ENCODE measurements at regions not wholly inside any gene's neighbourhood (a gene's known extent, or its start where the extent isn't known, plus 50 kb on each side); places are given as distances from the start of the nearest gene placed in this dataset.
"Not testable (repeated sequence)": the region's sequence is repeated elsewhere in the genome, so short reads cannot be mapped to it uniquely, and the experiment has no call there.

- no peak overlapping the region for H3K27ac ChIP-seq (replicated peaks)
- peaks cover 38% of the 10 kb centered on the region for H3K9me3 ChIP-seq (replicated peaks)
- H3K4me1 ChIP-seq, result no peaks in the 10 kb centered on the region
- TF ChIP-seq CTCF (IDR thresholded peaks at IDR 0.05; ENCODE audit: borderline replicate concordance), result no peak
- intact Hi-C loops (cut with micrococcal nuclease), result no loop called here
- no peaks in the 10 kb centered on the region for H3K36me3 ChIP-seq
- H3K4me3 ChIP-seq, result no peak overlapping the region
- DNase-seq, result no peak
- peaks cover 22% of the 10 kb centered on the region for H3K27me3 ChIP-seq (ENCODE audit: low read depth)
Measured at GRCh38 chr7:68613897-68614296, 984.4 kb upstream of the AUTS2 start.

DNA sequence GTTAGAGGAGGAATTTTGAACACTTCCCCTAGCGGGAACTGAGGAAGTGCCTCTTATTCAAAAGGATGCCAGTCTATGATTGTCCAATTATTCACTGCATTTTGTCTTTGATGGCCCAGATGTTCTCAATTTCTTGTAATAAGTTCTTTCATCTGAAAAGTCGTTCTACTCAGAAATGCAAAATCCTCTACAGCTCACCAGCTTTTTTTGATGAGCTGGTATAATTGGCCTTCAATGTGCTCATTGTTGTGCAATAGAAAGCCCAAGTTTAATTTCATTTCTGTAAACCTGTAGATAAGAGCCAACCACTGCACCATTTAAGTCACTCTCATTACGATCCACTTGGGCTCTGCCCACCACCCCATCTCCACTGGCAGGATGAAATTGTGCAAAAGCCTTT, 978.7 kb upstream of the AUTS2 start:
- H3K4me3 ChIP-seq, result no peak overlapping the region
- intact Hi-C loops (cut with micrococcal nuclease), result no loop called here
- H3K27ac ChIP-seq (replicated peaks), result no peak overlapping the region
- no peaks in the 10 kb centered on the region for H3K4me1 ChIP-seq
- H3K27me3 ChIP-seq (ENCODE audit: low read depth), result peaks cover 34% of the 10 kb centered on the region
- H3K36me3 ChIP-seq, result no peaks in the 10 kb centered on the region
- DNase-seq, result no peak
- H3K9me3 ChIP-seq (replicated peaks), result peaks cover 35% of the 10 kb centered on the region
- TF ChIP-seq CTCF (IDR thresholded peaks at IDR 0.05; ENCODE audit: borderline replicate concordance), result no peak

DNA sequence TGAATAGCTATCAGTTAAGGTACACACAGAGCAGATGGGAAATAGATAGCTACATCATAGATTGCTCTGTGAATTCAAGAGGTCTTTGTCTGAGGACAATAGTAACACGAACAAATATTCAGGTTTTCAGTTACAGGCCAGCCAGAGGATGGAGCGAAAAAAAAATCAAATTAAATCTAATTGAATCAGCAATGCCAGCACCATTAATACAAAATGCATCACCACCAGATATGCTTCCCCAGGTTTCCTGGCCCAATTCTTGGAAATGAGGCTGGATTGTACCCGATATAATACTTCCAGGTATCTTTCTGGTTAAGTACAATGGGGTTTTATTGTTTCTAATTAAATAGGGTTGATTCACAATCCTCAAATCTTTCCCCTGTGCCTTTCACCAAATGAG, 975.8 kb upstream of the AUTS2 start:
- TF ChIP-seq CTCF (IDR thresholded peaks at IDR 0.05; ENCODE audit: borderline replicate concordance), result no peak
- Histone ChIP-seq H3K36me3 (no peaks in the 10 kb centered on the region), H3K27me3 (ENCODE audit: low read depth) (peaks cover 48% of the 10 kb centered on the region), H3K4me3 (no peak overlapping the region), H3K4me1 (no peaks in the 10 kb centered on the region), H3K27ac (replicated peaks) (no peak overlapping the region), H3K9me3 (replicated peaks) (peaks cover 5% of the 10 kb centered on the region)
- no peak for DNase-seq
- intact Hi-C loops (cut with micrococcal nuclease), result no loop called here

- H3K27me3 ChIP-seq (ENCODE audit: low read depth), result peaks cover 48% of the 10 kb centered on the region
- intact Hi-C loops (cut with micrococcal nuclease), result no loop called here
- H3K4me1 ChIP-seq, result no peaks in the 10 kb centered on the region
- TF ChIP-seq CTCF (IDR thresholded peaks at IDR 0.05; ENCODE audit: borderline replicate concordance), result no peak
- H3K36me3 ChIP-seq, result no peaks in the 10 kb centered on the region
- no peak for DNase-seq
- H3K4me3 ChIP-seq, result no peak overlapping the region
- H3K9me3 ChIP-seq (replicated peaks), result peaks cover under 1% of the 10 kb centered on the region
- no peak overlapping the region for H3K27ac ChIP-seq (replicated peaks)
Measured at GRCh38 chr7:68623030-68623429, 975.2 kb upstream of the AUTS2 start.

GRCh38 chr7:68627247-68627864, 970.9 kb upstream of the AUTS2 start:
- intact Hi-C loops (cut with micrococcal nuclease), result no loop called here
- no peaks in the 10 kb centered on the region for H3K9me3 ChIP-seq (replicated peaks)

GRCh38 chr7:68630914-68631313, 967.4 kb upstream of the AUTS2 start:
- H3K9me3 ChIP-seq (replicated peaks); DNase-seq; H3K27ac ChIP-seq (replicated peaks); H3K4me1 ChIP-seq; intact Hi-C loops (cut with micrococcal nuclease); H3K36me3 ChIP-seq; H3K4me3 ChIP-seq: not testable (repeated sequence)
- peaks cover 25% of the 10 kb centered on the region for H3K27me3 ChIP-seq (ENCODE audit: low read depth)

More at GRCh38 chr7:68627247-68627864, 970.9 kb upstream of the AUTS2 start:
- Histone ChIP-seq H3K4me1 (no peaks in the 10 kb centered on the region), H3K36me3 (no peaks in the 10 kb centered on the region), H3K4me3 (no peak overlapping the region), H3K27me3 (ENCODE audit: low read depth) (peaks cover 41% of the 10 kb centered on the region), H3K27ac (replicated peaks) (no peak overlapping the region)
- DNase-seq, result no peak
- TF ChIP-seq CTCF (IDR thresholded peaks at IDR 0.05; ENCODE audit: borderline replicate concordance), result no peak
